Body of pancreas (tissue), 4 donors: ENCODE measurements at regions not wholly inside any gene's neighbourhood (a gene's known extent, or its start where the extent isn't known, plus 50 kb on each side); places are given as distances from the start of the nearest gene placed in this dataset.

Source experiments
- ATAC-seq: fragments of 150-250 bp; one replicate; pipeline ENCODE4 v1.9.1; 2016
- DNase-seq, 4 donors: peaks; one replicate each; pipeline ENCODE4 v3.0.0-alpha.2; 2019
- H3K27ac ChIP-seq, 4 donors: fragments of 200-600 bp; sonication (generic); 1 replicate in 3 of 4; 2 replicates in 1 of 4; pipeline versions ENCODE4 v1.5.1 to v1.6.1; 2016 to 2019; ENCODE audit warnings: mild to moderate bottlenecking in 1 of 4, mixed read lengths in 1 of 4, moderate library complexity in 1 of 4
- H3K27me3 ChIP-seq, 2 donors: fragments of 200-600 bp; sonication (generic); one replicate each; pipeline ENCODE4 v1.6.0; 2016; ENCODE audit warnings: mild to moderate bottlenecking in 1 of 2
- H3K36me3 ChIP-seq, 2 donors: fragments of 200-600 bp; sonication (generic); replicated peaks in 1 of 2; 2 replicates each; pipeline ENCODE4 v1.5.1; 2016; ENCODE audit warnings: low read depth in 2 of 2; ENCODE audit not compliant: insufficient read depth in 1 of 2
- H3K4me1 ChIP-seq: fragments of 200-600 bp; sonication (generic); one replicate; pipeline ENCODE4 v1.6.0; 2016
- H3K4me3 ChIP-seq, 2 donors: fragments of 200-600 bp; sonication (generic); 1 replicate in 1 of 2; 2 replicates in 1 of 2; pipeline ENCODE4 v1.5.1; 2016 to 2019
- H3K9me3 ChIP-seq, 3 donors: fragments of 200-600 bp; sonication (generic); 1 replicate in 2 of 3; 2 replicates in 1 of 3; pipeline ENCODE4 v1.5.1; 2016
- POLR2A ChIP-seq, 3 donors: fragments of 450-650 bp; IDR thresholded peaks; one replicate each; pipeline ENCODE4 v1.6.1; 2016; ENCODE audit warnings: antibody characterized with exemption in 3 of 3, mild to moderate bottlenecking in 2 of 3
- WGBS, 2 donors: methylation state at CpG; one replicate each; pipeline ENCODE4 v1.1.5; 2017; 5-methylcytosine and 5-hydroxymethylcytosine counted together
- intact Hi-C: fragments of 100-400 bp; cut with DNase I; formaldehyde crosslinking; loops from one replicate; pipeline ENCODE4 v1.15.1; 2023
- TF ChIP-seq, protein P1 (sequence below), 7 experiments: fragments of 450-650 bp in 4 of 7; fragments of 200-600 bp in 3 of 7; sonication (generic) in 3 of 7; IDR thresholded peaks; one replicate each; pipeline ENCODE4 v1.5.1; 2016 to 2019; ENCODE audit warnings: antibody characterized with exemption in 7 of 7

DNA sequence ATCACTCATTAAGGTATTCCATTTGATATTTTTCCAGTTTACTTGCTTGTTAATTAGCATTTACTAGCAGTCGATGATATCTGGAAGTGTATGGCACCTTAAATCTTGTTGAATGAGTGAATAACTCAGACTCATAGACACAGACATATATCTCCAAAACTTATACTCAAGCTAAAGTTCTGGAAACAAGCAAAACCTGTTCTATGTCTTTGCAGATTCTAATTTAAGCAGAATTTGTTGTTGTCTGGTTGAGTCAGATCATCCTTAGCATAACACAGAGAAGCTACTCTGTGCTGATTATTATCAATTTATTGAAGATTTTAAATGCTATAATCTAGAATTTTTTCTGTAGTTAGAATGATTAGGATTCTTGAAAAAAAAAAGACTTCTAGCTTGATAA lies 296.2 kb downstream of the MDFIC start:
- WGBS, 2 donors = 94 to 98% methylated on average over 1 of the region's 1 CpG

DNA sequence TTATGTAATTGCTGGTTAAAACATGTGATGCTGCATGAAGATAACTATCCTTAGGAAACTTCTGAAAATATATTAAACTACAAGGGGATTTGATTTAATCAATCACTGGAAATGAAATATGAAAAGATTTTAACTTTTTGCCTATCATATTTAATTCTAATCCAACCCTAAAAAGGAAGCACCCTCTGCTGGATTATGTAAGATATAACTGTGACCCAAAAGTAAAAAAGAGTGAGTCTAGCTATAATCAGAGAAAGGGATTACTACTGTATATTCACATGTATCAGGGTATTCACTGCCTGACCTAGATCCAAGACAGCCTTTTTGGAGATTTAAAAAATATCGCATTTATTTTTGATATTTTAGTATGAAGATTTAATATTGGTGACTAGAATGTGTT lies 295.5 kb downstream of the MDFIC start:
- Histone ChIP-seq H3K4me3 (no peak overlapping the region), H3K27ac (no peak overlapping the region), H3K4me1 (no peaks in the 10 kb centered on the region), H3K9me3 (no peaks in the 10 kb centered on the region), H3K27me3 (no peaks in the 10 kb centered on the region), H3K36me3 (no peaks in the 10 kb centered on the region)
- ATAC-seq = peak; percentile 42
- DNase-seq = no peak
- 69 to 74% methylated on average over 1 of the region's 1 CpG for WGBS, 2 donors
- intact Hi-C loops = no loop called here
- no peak for TF ChIP-seq POLR2A (IDR thresholded peaks at IDR 0.05)
- TF ChIP-seq, protein P1, sequence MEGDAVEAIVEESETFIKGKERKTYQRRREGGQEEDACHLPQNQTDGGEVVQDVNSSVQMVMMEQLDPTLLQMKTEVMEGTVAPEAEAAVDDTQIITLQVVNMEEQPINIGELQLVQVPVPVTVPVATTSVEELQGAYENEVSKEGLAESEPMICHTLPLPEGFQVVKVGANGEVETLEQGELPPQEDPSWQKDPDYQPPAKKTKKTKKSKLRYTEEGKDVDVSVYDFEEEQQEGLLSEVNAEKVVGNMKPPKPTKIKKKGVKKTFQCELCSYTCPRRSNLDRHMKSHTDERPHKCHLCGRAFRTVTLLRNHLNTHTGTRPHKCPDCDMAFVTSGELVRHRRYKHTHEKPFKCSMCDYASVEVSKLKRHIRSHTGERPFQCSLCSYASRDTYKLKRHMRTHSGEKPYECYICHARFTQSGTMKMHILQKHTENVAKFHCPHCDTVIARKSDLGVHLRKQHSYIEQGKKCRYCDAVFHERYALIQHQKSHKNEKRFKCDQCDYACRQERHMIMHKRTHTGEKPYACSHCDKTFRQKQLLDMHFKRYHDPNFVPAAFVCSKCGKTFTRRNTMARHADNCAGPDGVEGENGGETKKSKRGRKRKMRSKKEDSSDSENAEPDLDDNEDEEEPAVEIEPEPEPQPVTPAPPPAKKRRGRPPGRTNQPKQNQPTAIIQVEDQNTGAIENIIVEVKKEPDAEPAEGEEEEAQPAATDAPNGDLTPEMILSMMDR (IDR thresholded peaks at IDR 0.05) = peak in 6 of 7 experiments; percentile 27 to 55 (median 48)

More for the DNA sequence above, 296.2 kb downstream of the MDFIC start:
- no peaks in the 10 kb centered on the region for H3K9me3 ChIP-seq
- H3K27ac ChIP-seq = no peak overlapping the region
- no peak for TF ChIP-seq POLR2A (IDR thresholded peaks at IDR 0.05)
- TF ChIP-seq, protein P1 (IDR thresholded peaks at IDR 0.05) = no peak
- intact Hi-C loops = no loop called here
- H3K4me3 ChIP-seq = no peak overlapping the region
- H3K27me3 ChIP-seq = no peaks in the 10 kb centered on the region
- no peaks in the 10 kb centered on the region for H3K36me3 ChIP-seq
- no peak for DNase-seq
- no peaks in the 10 kb centered on the region for H3K4me1 ChIP-seq
- ATAC-seq = no peak

DNA sequence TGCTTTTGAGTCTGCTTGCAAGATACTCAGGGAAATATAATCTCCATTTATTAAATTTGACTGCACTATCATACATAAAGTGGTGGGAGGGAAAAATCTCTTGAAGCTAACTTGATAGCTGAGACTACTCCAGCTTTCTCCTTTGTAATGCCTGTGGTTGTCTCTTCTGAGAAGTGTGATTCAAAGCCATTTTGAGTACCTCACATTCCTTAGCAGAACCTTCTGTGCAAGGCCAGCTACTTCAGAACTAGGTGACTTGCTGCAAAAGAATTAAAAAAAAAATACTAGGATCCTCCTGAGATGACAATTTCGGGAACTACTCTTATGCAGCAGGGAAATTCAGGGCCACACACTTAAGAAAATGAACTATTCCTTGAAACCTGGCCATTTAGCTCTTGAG lies 294.8 kb downstream of the MDFIC start:
- Histone ChIP-seq H3K27me3 (no peaks in the 10 kb centered on the region), H3K9me3 (no peaks in the 10 kb centered on the region), H3K27ac (no peak overlapping the region), H3K4me3 (no peak overlapping the region), H3K4me1 (no peaks in the 10 kb centered on the region), H3K36me3 (no peaks in the 10 kb centered on the region)
- WGBS, 2 donors = 96% methylated on average over 1 of the region's 1 CpG
- ATAC-seq (no peak), DNase-seq (no peak)
- intact Hi-C loops = no loop called here
- TF ChIP-seq, protein P1 (IDR thresholded peaks at IDR 0.05) = no peak
- TF ChIP-seq POLR2A (IDR thresholded peaks at IDR 0.05) = no peak

DNA sequence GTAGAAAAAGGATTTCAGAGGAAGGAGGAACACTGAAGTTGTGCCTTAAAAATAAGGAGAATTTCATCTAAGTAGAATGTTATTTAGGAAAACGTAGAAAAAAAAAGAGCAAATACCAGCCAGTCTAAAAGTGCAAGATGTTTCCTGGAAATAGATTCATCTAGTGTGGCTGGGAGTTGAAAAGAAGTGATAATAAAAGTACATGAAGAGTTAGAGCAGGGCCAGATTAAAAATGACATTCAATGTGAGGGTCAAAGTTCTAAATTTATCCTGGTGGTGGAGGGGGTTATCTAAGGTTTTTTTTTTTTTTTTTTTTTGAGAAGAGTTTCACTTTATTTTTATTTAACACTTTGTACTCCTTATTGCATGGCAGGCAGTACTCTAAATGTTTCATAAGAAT lies 289.3 kb downstream of the MDFIC start:
- ATAC-seq (no peak), DNase-seq (no peak)
- Histone ChIP-seq H3K36me3 (no peaks in the 10 kb centered on the region), H3K4me1 (no peaks in the 10 kb centered on the region), H3K27ac (no peak overlapping the region), H3K27me3 (no peaks in the 10 kb centered on the region), H3K4me3 (no peak overlapping the region), H3K9me3 (peaks cover 0 to 7% (median 0%) of the 10 kb centered on the region in 3 donors)
- TF ChIP-seq, protein P1 (IDR thresholded peaks at IDR 0.05) = no peak
- TF ChIP-seq POLR2A (IDR thresholded peaks at IDR 0.05) = no peak
- intact Hi-C loops = no loop called here
- 43 to 45% methylated on average over 1 of the region's 1 CpG for WGBS, 2 donors

DNA sequence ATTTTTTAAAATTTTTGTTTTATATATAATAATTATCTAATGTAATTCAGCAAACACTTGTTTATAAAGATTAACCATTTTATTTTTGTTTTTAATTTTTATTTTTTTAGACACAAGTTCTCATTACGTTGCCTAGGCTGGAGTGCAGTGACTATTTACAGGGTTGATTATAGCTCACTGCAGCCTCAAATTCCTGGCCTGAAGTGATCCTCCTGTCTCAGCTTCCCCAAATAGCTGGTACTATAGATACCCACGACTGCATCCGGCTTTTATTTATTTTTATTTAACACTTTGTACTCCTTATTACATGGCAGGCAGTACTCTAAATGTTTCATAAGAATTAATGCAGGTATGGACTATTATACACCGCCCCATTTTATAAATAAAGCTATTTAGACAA lies 288.7 kb downstream of the MDFIC start:
- TF ChIP-seq, protein P1 (IDR thresholded peaks at IDR 0.05) = no peak
- no peak for TF ChIP-seq POLR2A (IDR thresholded peaks at IDR 0.05)
- H3K4me3 ChIP-seq = no peak overlapping the region
- DNase-seq (no peak), ATAC-seq (no peak)
- H3K27ac ChIP-seq = no peak overlapping the region
- 68 to 70% methylated on average over 4 of the region's 4 CpGs for WGBS, 2 donors
- intact Hi-C loops = no loop called here
- H3K36me3 ChIP-seq = no peaks in the 10 kb centered on the region
- H3K4me1 ChIP-seq = no peaks in the 10 kb centered on the region
- no peaks in the 10 kb centered on the region for H3K27me3 ChIP-seq
- H3K9me3 ChIP-seq = peaks cover 0 to 9% (median 0%) of the 10 kb centered on the region in 3 donors
